Testis (tissue), 2 donors: ENCODE measurements at regions not wholly inside any gene's neighbourhood (a gene's known extent, or its start where the extent isn't known, plus 50 kb on each side); places are given as distances from the start of the nearest gene placed in this dataset.

ENCODE experiments used
- POLR2A ChIP-seq: fragments of 450-650 bp; IDR thresholded peaks from one replicate; pipeline ENCODE4 v1.6.1; 2017; ENCODE audit warnings: antibody characterized with exemption, mild to moderate bottlenecking, moderate library complexity
- TF ChIP-seq, protein P1 (sequence below), 3 experiments: fragments of 450-650 bp in 2 of 3; fragments of 200-600 bp in 1 of 3; sonication (generic) in 1 of 3; IDR thresholded peaks; one replicate each; pipeline ENCODE4 v1.5.1; 2016 to 2019; ENCODE audit warnings: antibody characterized with exemption in 3 of 3, mild to moderate bottlenecking in 2 of 3, moderate library complexity in 1 of 3

DNA sequence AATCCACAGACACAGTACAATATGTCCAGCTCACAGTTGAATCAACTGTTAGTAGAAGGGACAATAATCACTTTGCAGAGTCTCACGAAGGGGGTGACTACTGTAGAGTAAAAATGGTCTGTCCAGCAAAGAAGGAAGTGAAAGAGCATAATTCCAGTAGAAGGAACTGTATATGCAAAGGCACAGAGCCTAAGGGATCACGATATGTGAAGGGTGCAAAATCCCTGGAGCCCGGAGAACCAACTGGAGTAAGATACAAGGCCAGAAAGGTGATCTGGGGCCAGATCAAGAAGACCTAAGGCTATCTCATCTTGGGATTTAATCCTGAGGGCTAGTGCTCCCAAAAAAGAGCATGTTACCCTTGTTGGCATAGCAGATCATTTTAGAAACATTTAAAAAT lies 192.7 kb upstream of the LDB2 start:
- TF ChIP-seq, protein P1, sequence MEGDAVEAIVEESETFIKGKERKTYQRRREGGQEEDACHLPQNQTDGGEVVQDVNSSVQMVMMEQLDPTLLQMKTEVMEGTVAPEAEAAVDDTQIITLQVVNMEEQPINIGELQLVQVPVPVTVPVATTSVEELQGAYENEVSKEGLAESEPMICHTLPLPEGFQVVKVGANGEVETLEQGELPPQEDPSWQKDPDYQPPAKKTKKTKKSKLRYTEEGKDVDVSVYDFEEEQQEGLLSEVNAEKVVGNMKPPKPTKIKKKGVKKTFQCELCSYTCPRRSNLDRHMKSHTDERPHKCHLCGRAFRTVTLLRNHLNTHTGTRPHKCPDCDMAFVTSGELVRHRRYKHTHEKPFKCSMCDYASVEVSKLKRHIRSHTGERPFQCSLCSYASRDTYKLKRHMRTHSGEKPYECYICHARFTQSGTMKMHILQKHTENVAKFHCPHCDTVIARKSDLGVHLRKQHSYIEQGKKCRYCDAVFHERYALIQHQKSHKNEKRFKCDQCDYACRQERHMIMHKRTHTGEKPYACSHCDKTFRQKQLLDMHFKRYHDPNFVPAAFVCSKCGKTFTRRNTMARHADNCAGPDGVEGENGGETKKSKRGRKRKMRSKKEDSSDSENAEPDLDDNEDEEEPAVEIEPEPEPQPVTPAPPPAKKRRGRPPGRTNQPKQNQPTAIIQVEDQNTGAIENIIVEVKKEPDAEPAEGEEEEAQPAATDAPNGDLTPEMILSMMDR (IDR thresholded peaks at IDR 0.05), result no peak
- no peak for TF ChIP-seq POLR2A
